ENCODE measurements at regions not wholly inside any gene's neighbourhood (a gene's known extent, or its start where the extent isn't known, plus 50 kb on each side); places are given as distances from the start of the nearest gene placed in this dataset.

DNA sequence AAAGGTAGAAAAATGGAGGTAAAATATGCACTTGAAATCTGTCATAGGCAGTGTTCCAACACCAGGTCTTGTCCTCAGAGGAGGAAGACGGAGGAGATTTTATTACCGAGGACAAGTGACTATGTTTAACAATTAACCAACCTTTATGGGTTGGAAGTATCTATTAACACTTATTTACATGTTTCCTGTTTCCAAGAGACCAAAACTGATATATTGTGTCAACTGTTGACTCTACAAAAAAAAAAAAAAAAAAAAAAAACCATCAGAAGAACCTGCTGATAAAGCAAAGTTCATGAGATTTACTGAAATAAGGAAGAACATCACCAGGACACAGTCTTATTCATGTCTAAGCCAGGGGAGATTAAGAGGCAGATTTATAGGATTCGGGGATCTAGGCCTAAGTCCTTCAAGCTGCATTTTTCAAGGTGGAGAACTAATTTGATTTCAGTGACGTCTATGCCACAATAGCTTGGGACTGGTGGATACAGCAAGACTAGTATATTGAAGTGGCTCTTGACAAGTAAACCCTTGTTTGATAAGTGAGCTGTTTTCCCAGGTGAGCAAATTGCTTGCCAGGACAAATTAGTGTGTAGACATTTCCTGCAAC lies 126.6 kb upstream of the NAA20 start:
- peaks cover 11% of the 10 kb centered on the region for H3K27me3 ChIP-seq (ENCODE audit: control insufficient read depth, insufficient read depth, low read length)
- Mint-ChIP-seq H3K4me3 (no peak overlapping the region), H3K36me3 (no peaks in the 10 kb centered on the region), H3K27me3 (peaks cover 9% of the 10 kb centered on the region), H3K4me1 (no peaks in the 10 kb centered on the region), H3K27ac (no peak overlapping the region), H3K9me3 (peaks cover 0 to 12% (median 0%) of the 10 kb centered on the region in 7 donors)
- no peaks in the 10 kb centered on the region for H3K36me3 ChIP-seq (ENCODE audit: control insufficient read depth, insufficient read depth, low read length)
- no peak overlapping the region for H3K27ac ChIP-seq (ENCODE audit: insufficient read depth, low read length, poor library complexity, severe bottlenecking)
- H3K9me3 ChIP-seq (ENCODE audit: control insufficient read depth in 2 of 2, low read length in 2 of 2): no peaks in the 10 kb centered on the region
- no peaks in the 10 kb centered on the region for H3K4me1 ChIP-seq (ENCODE audit: control insufficient read depth, insufficient read depth, low read length, poor library complexity, severe bottlenecking)
- no peak overlapping the region for H3K4me3 ChIP-seq (ENCODE audit: low read depth, low read length)
- DNase-seq: no peak
- no peak for ATAC-seq (ENCODE audit: low read depth in 2 of 2)

DNA sequence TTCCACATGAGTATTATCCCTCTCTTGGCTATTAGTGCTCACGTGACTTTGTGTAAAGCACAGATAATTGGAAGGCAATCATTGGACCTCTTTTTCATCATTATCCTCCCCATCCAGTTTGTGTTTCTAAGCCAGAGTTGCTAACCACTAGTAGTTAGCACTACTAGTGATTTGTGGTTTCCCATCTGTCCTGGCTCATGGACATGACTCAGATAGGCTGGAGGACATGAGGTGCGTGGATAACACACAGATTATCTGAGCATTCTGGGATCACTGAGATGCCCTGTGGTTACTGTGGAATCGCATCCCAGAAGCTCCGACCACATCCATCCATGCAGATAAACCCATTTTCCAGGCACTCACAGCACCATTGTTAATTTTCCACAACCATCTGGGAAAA lies 123.8 kb upstream of the NAA20 start:
- no peaks in the 10 kb centered on the region for H3K36me3 Mint-ChIP-seq
- ATAC-seq (ENCODE audit: low read depth in 2 of 2): no peak
- H3K36me3 ChIP-seq (ENCODE audit: control insufficient read depth, insufficient read depth, low read length): no peaks in the 10 kb centered on the region
- H3K27ac Mint-ChIP-seq: no peak overlapping the region
- H3K4me1 Mint-ChIP-seq: no peaks in the 10 kb centered on the region
- DNase-seq: no peak
- no peaks in the 10 kb centered on the region for H3K9me3 ChIP-seq (ENCODE audit: control insufficient read depth in 2 of 2, low read length in 2 of 2)
- H3K27ac ChIP-seq (ENCODE audit: insufficient read depth, low read length, poor library complexity, severe bottlenecking): no peak overlapping the region
- H3K27me3 ChIP-seq (ENCODE audit: control insufficient read depth, insufficient read depth, low read length): peaks cover 11% of the 10 kb centered on the region
- H3K4me3 ChIP-seq (ENCODE audit: low read depth, low read length): no peak overlapping the region
- peaks cover 9% of the 10 kb centered on the region for H3K27me3 Mint-ChIP-seq
- peaks cover 0 to 12% (median 0%) of the 10 kb centered on the region in 7 donors for H3K9me3 Mint-ChIP-seq
- no peak overlapping the region for H3K4me3 Mint-ChIP-seq
- H3K4me1 ChIP-seq (ENCODE audit: control insufficient read depth, insufficient read depth, low read length, poor library complexity, severe bottlenecking): no peaks in the 10 kb centered on the region

DNA sequence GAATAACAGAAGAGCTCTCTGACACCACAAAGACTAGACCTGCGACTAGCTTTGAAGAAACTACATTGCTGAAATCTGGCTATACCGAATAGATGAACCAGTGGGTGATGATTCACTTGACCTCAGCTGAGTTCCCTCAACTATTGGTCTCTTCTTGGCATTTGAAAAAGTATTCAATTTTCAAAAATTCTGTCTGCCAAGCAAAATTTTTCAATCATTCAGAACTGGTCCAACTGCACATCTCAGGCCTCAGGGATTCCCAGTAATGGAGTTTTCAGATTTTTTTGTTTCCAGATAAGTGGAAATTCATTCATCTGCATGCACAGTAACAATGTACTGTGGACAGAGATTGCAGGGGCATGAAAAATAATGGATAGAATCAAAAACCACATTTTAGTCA lies 121.4 kb upstream of the NAA20 start:
- no peaks in the 10 kb centered on the region for H3K36me3 ChIP-seq (ENCODE audit: control insufficient read depth, insufficient read depth, low read length)
- peaks cover 4% of the 10 kb centered on the region for H3K27me3 ChIP-seq (ENCODE audit: control insufficient read depth, insufficient read depth, low read length)
- H3K27ac ChIP-seq (ENCODE audit: insufficient read depth, low read length, poor library complexity, severe bottlenecking): no peak overlapping the region
- DNase-seq (no peak), ATAC-seq (ENCODE audit: low read depth in 2 of 2) (no peak)
- H3K4me3 ChIP-seq (ENCODE audit: low read depth, low read length): no peak overlapping the region
- no peaks in the 10 kb centered on the region for H3K4me1 ChIP-seq (ENCODE audit: control insufficient read depth, insufficient read depth, low read length, poor library complexity, severe bottlenecking)
- Mint-ChIP-seq H3K27me3 (peaks cover under 1% of the 10 kb centered on the region), H3K9me3 (peaks cover 0 to 13% (median 8%) of the 10 kb centered on the region in 7 donors), H3K27ac (no peak overlapping the region), H3K4me1 (no peaks in the 10 kb centered on the region), H3K36me3 (no peaks in the 10 kb centered on the region), H3K4me3 (no peak overlapping the region)
- H3K9me3 ChIP-seq (ENCODE audit: control insufficient read depth in 2 of 2, low read length in 2 of 2): peaks cover 0 to 3% of the 10 kb centered on the region in 2 experiments

DNA sequence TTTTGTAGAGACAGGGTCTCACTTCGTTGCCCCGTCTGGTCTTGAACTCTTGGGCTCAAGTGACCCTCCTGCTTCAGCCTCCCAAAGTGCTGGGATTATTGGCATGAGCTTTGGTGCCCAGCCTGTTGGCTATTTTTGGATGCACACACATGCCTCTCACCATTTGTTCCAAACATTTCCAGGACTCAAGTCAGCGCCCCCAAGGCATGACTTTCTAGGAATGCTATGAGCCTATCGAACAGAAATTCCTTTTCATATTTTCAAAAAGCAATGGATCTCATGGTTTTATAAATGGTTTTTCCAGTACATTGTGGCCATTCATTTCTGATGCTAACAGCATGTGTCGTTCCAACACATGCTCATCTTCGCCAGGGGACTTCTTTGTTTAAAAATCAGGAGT lies 119.3 kb upstream of the NAA20 start:
- Mint-ChIP-seq H3K27me3 (no peaks in the 10 kb centered on the region), H3K4me3 (no peak overlapping the region), H3K36me3 (no peaks in the 10 kb centered on the region), H3K9me3 (peaks cover 0 to 13% (median 7%) of the 10 kb centered on the region in 7 donors), H3K27ac (no peak overlapping the region), H3K4me1 (no peaks in the 10 kb centered on the region)
- Histone ChIP-seq H3K9me3 (ENCODE audit: control insufficient read depth in 2 of 2, low read length in 2 of 2) (peaks cover 0 to 3% of the 10 kb centered on the region in 2 experiments), H3K27ac (ENCODE audit: insufficient read depth, low read length, poor library complexity, severe bottlenecking) (no peak overlapping the region), H3K27me3 (ENCODE audit: control insufficient read depth, insufficient read depth, low read length) (peaks cover 4% of the 10 kb centered on the region), H3K36me3 (ENCODE audit: control insufficient read depth, insufficient read depth, low read length) (no peaks in the 10 kb centered on the region), H3K4me1 (ENCODE audit: control insufficient read depth, insufficient read depth, low read length, poor library complexity, severe bottlenecking) (no peaks in the 10 kb centered on the region), H3K4me3 (ENCODE audit: low read depth, low read length) (no peak overlapping the region)
- ATAC-seq (ENCODE audit: low read depth in 2 of 2): no peak
- DNase-seq: no peak

DNA sequence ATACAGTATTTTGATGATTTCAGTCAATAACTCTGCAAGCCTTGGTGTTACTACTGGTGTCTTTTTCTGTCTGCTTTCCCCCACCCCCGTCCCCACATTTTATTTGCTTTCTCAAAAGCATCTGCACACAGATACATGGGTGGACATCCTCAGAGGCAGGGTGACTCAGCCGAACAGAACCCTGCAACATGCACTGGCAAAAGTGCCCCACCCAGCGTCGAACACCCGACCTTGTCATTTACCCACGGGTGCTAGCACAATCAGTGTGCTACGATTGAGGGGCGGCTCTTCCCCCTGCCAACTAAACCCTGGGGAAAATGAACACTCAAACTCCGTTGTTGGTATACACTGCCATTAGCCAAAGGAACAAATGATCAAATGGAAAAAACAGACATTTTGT lies 115.9 kb upstream of the NAA20 start:
- no peak overlapping the region for H3K27ac ChIP-seq (ENCODE audit: insufficient read depth, low read length, poor library complexity, severe bottlenecking)
- H3K36me3 Mint-ChIP-seq: no peaks in the 10 kb centered on the region
- no peaks in the 10 kb centered on the region for H3K27me3 Mint-ChIP-seq
- ATAC-seq (ENCODE audit: low read depth in 2 of 2) (no peak), DNase-seq (no peak)
- no peak overlapping the region for H3K4me3 ChIP-seq (ENCODE audit: low read depth, low read length)
- no peaks in the 10 kb centered on the region for H3K27me3 ChIP-seq (ENCODE audit: control insufficient read depth, insufficient read depth, low read length)
- peaks cover 0 to 3% of the 10 kb centered on the region in 2 experiments for H3K9me3 ChIP-seq (ENCODE audit: control insufficient read depth in 2 of 2, low read length in 2 of 2)
- H3K9me3 Mint-ChIP-seq: peaks cover 0 to 13% (median 3%) of the 10 kb centered on the region in 7 donors
- H3K4me1 ChIP-seq (ENCODE audit: control insufficient read depth, insufficient read depth, low read length, poor library complexity, severe bottlenecking): no peaks in the 10 kb centered on the region
- H3K4me1 Mint-ChIP-seq: peaks cover 0 to 4% (median 1%) of the 10 kb centered on the region in 4 donors
- H3K27ac Mint-ChIP-seq: no peak overlapping the region
- H3K4me3 Mint-ChIP-seq: no peak overlapping the region
- no peaks in the 10 kb centered on the region for H3K36me3 ChIP-seq (ENCODE audit: control insufficient read depth, insufficient read depth, low read length)

DNA sequence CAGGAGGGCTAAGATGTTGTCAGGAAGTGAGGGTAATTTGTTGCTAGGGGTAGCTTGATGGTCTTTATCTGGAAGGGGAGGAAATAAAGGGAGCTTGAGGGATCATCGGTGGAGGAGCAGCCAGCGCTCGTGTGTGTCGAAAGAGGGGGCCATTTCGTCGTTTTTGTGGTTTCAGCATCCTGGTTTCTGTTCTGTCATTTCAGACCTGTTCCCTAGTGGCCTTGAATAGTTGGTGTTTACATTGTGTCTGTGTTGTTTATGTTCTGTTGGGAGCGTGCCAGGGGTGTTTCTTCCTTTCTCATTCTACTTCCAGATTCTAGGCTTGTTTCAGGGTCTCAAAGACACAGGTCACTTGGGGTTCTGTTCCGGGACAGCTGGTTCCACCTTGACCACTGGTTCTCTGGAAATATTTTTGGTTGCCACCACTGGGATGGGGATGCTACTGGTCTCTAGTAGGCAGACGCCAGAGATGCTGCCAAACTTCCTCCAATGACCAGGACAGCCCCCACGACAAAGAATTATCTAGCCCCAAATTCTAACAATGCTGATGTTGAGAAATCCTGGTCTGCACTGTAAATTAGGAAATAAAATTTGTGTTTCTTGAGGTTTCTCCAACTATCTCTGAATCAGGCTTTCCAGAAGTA lies 113.9 kb upstream of the NAA20 start:
- Histone ChIP-seq H3K9me3 (ENCODE audit: control insufficient read depth in 2 of 2, low read length in 2 of 2) (peaks cover 0 to 3% of the 10 kb centered on the region in 2 experiments), H3K27ac (ENCODE audit: insufficient read depth, low read length, poor library complexity, severe bottlenecking) (no peak overlapping the region), H3K27me3 (ENCODE audit: control insufficient read depth, insufficient read depth, low read length) (no peaks in the 10 kb centered on the region), H3K4me1 (ENCODE audit: control insufficient read depth, insufficient read depth, low read length, poor library complexity, severe bottlenecking) (no peaks in the 10 kb centered on the region), H3K4me3 (ENCODE audit: low read depth, low read length) (no peak overlapping the region), H3K36me3 (ENCODE audit: control insufficient read depth, insufficient read depth, low read length) (no peaks in the 10 kb centered on the region)
- Mint-ChIP-seq H3K27me3 (no peaks in the 10 kb centered on the region), H3K9me3 (peaks cover 0 to 13% (median 0%) of the 10 kb centered on the region in 7 donors), H3K4me1 (peaks cover 0 to 4% (median 1%) of the 10 kb centered on the region in 4 donors), H3K27ac (no peak overlapping the region), H3K4me3 (no peak overlapping the region), H3K36me3 (no peaks in the 10 kb centered on the region)
- DNase-seq: peak in 1 of 3 donors; percentile 1
- ATAC-seq (ENCODE audit: low read depth in 2 of 2): no peak

DNA sequence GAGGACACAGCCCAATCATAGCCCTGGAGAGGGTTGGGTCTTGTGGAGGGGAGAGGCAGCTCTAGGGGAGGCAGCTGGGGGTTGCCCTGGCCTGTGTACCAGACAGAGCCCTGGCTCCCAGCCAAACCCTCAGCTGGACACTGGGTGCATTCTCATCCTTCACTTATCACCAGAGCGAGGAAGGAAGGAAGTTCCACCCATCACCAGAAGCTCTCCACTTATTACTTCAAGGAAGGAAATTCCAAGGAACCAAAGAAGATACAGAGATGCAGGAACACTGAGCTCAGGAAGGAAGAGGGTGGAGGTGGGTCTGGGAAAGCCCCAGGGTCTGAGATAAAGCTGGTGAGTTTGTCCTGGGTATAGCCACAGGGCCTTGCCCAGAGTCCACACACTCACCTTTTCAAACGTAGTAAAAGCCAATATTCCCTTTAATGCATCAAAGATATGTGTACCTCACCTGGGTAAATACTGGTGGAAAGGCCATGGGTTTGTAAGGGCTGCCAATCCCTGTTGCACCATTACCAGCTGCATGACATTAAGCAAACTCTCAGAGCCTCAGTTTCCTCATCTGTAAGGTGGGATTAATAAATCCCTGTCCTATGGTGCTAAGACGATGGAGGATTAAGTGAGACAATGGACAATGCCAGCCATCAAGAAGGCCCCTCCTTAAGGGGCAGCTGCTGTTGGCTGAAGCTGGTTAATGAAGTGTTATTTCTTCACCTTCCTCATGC lies 109.7 kb upstream of the NAA20 start:
- ATAC-seq (ENCODE audit: low read depth in 2 of 2): no peak
- Mint-ChIP-seq H3K27me3 (no peaks in the 10 kb centered on the region), H3K9me3 (no peaks in the 10 kb centered on the region)

More for the DNA sequence above, 109.7 kb upstream of the NAA20 start:
- no peak for DNase-seq
- Mint-ChIP-seq H3K36me3 (no peaks in the 10 kb centered on the region), H3K4me3 (no peak overlapping the region), H3K4me1 (peaks cover 0 to 4% (median 1%) of the 10 kb centered on the region in 4 donors), H3K27ac (no peak overlapping the region)
- Histone ChIP-seq H3K27ac (ENCODE audit: insufficient read depth, low read length, poor library complexity, severe bottlenecking) (no peak overlapping the region), H3K9me3 (ENCODE audit: control insufficient read depth in 2 of 2, low read length in 2 of 2) (no peaks in the 10 kb centered on the region), H3K4me3 (ENCODE audit: low read depth, low read length) (no peak overlapping the region), H3K27me3 (ENCODE audit: control insufficient read depth, insufficient read depth, low read length) (no peaks in the 10 kb centered on the region), H3K36me3 (ENCODE audit: control insufficient read depth, insufficient read depth, low read length) (no peaks in the 10 kb centered on the region), H3K4me1 (ENCODE audit: control insufficient read depth, insufficient read depth, low read length, poor library complexity, severe bottlenecking) (no peaks in the 10 kb centered on the region)
